ENCODE measurements at regions not wholly inside any gene's neighbourhood (a gene's known extent, or its start where the extent isn't known, plus 50 kb on each side); places are given as distances from the start of the nearest gene placed in this dataset.

GRCh38 chr7:17090751-17091150 is 207.7 kb upstream of the AHR start (continued):
- TF ChIP-seq, protein P1, sequence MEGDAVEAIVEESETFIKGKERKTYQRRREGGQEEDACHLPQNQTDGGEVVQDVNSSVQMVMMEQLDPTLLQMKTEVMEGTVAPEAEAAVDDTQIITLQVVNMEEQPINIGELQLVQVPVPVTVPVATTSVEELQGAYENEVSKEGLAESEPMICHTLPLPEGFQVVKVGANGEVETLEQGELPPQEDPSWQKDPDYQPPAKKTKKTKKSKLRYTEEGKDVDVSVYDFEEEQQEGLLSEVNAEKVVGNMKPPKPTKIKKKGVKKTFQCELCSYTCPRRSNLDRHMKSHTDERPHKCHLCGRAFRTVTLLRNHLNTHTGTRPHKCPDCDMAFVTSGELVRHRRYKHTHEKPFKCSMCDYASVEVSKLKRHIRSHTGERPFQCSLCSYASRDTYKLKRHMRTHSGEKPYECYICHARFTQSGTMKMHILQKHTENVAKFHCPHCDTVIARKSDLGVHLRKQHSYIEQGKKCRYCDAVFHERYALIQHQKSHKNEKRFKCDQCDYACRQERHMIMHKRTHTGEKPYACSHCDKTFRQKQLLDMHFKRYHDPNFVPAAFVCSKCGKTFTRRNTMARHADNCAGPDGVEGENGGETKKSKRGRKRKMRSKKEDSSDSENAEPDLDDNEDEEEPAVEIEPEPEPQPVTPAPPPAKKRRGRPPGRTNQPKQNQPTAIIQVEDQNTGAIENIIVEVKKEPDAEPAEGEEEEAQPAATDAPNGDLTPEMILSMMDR (IDR thresholded peaks at IDR 0.05; ENCODE audit: control extremely low read depth in 1 of 3, insufficient read depth in 1 of 3, low read depth in 1 of 3, low read length in 3 of 3) = no peak
